CD4-positive, alpha-beta T cell treated with Interleukin-6 for 4 hours (primary cell): ENCODE measurements at regions not wholly inside any gene's neighbourhood (a gene's known extent, or its start where the extent isn't known, plus 50 kb on each side); places are given as distances from the start of the nearest gene placed in this dataset.

Experiments
- DNase-seq: peaks from one replicate; pipeline ENCODE4 v3.0.0-alpha.2; 2020; ENCODE audit warnings: mixed read lengths

DNA sequence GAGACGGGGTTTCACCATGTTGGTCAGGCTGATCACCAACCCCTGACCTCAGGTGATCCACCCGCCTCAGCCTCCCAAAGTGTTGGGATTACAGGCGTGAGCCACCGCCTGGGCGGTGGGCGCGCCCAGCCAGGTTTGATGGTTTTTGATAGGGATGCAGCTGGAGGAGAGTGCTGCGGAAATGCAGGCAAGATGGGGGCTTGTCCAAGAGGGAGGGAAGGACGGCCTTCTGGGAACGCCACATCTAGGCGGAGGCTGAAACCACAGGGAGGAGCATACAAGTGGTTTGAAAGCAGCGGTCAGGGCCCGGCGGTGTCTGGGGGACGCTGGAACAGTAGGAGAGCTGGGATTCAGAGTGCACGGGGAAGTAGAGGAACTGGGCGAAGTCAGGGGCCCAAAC lies 134.6 kb downstream of the VRK1 start:
- no peak for DNase-seq

DNA sequence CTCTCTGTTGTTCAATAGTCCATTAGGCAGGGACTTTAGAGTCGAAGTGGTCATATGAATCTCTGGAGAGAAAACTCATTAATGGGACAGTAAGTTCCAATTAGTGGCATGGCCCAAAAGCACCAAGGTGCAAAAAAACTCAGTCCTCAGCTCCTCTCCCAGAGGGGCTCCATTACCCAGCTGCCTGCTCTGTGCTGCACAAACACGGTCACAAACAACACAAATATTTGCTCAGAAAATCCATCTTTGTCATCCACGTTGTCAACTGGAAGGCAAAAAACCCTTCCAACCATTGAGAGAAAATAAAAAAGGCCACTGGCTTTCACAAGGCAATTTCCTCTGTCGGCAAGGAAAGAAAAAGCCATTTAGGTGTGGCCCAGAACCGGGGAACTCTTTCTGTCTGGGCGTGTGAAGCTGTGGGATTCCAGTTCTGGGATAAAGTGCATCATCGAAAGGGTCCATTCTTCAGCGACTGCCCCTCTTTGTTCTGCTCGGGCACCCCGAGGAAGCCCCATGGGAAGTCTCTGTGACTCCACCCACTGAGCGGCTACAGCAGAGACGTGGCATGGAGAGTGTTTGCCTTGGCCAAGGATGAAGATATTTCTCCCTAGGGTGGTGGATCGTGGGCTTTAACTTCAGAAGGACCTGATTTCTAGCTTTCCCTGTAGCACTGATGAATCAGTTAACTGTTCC lies 137.6 kb downstream of the VRK1 start:
- DNase-seq: no peak

DNA sequence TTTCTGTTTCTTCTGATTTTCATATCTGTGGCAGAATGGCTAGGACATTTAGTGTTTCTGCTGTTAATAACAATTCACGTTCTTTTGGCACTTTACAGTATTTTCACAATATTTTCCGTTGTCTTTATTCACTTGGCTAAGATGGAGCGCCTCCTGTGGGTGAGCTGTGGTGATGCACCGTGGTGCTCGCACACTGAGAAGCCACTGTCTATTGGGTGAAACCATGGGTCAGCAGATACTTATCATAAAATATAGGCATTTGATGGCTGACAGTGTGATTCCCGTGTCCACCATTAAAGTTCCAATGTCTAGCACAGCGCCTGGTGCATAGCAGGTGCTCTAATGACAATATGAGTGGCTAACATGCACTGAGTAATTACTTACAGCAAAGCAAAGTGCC lies 141.8 kb downstream of the VRK1 start:
- DNase-seq: no peak

DNA sequence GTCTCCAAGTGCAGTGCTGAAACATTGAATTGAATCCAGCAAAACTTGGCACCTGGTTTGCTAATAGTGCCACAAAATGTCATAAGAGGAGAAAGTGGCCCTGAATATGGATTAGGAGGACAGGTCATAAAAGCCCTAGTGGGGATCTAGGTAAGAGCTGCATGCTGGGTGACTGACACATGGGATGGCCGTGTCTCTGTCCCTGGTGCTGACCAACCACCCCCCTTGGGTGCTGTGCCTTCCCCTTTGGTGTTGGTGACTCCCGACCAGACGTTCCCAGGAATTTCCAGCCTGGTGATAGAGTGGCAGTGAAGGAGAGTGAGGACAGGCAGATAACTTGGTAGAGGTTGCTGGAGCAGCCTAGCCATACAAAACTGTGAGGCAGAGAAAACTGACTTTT lies 142.8 kb downstream of the VRK1 start:
- no peak for DNase-seq

DNA sequence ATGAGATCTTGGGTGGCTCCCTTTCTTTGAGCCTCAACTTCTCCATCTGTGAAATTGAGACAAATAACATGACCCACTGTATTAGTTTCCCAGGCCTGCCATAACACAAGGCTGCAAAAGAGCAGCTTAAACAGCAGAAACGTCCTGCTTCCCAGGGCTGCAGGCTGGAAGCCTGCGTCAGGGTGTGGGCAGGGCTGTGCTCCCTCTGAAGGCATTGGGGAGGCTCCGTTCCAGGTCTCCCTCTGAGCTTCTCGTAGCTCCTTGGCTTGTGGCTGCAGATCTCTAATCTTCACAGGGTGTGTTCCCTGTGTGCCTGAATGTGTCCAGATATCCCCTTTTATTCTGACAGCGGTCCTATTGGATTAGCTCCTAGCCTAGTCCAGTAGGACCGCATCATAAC lies 147.1 kb downstream of the VRK1 start:
- DNase-seq: no peak

DNA sequence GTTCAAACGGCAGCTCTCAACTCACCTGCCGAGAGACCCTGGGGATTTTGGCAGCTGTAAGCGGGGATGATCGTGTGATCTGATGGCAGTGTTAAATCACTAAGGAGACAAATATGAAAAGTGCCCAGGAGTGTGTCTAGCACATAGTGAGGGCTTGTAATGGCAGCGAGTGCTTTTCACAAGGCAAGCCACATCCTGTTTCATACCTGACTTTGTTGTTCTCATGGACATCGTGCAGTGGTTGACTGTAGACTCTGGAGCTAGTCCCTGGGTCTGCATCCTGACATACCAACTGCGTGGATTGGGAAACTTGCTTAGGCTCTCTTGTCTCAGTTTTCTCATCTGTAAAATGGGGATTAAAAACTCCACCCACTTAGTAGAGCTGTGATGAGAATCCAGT lies 148.5 kb downstream of the VRK1 start:
- DNase-seq: no peak

DNA sequence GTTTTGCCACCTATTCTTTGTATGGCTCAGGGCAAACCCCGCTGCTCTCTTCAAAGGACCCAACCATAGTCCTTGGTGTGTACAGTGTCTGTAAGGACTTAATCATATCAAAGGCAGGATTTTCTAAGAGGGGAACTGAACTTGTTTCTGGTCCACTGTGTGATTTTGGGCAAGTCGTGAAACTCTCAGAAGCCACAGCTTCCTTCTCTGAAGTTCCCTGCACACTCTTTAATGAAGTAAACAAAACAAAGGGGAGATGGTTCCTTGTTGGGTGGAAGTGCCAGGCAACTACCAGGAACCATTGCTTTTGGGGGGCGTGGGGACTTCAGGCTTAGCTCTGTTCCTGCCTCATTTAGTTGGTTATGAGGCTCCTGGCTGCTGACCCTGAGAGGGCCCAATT lies 152.4 kb downstream of the VRK1 start:
- DNase-seq: no peak

DNA sequence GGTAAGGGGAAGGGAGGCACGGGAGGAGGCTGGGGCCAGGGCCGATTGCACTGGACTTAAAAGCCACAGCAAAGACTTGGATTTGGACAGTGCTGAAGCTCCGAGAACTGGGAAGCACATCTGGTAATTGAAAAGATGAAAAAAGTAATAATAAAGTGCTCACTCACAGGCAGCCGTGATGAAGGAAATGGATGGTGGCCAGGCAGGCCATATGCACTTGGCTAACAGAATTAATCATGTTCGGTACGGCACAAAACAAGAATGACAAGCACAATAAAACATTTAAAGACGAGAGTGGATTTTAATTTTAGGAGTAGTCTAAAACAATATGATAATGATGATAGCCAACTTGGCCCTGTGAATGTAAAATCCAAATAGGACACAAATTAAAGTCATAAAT lies 154.3 kb downstream of the VRK1 start:
- DNase-seq: no peak

DNA sequence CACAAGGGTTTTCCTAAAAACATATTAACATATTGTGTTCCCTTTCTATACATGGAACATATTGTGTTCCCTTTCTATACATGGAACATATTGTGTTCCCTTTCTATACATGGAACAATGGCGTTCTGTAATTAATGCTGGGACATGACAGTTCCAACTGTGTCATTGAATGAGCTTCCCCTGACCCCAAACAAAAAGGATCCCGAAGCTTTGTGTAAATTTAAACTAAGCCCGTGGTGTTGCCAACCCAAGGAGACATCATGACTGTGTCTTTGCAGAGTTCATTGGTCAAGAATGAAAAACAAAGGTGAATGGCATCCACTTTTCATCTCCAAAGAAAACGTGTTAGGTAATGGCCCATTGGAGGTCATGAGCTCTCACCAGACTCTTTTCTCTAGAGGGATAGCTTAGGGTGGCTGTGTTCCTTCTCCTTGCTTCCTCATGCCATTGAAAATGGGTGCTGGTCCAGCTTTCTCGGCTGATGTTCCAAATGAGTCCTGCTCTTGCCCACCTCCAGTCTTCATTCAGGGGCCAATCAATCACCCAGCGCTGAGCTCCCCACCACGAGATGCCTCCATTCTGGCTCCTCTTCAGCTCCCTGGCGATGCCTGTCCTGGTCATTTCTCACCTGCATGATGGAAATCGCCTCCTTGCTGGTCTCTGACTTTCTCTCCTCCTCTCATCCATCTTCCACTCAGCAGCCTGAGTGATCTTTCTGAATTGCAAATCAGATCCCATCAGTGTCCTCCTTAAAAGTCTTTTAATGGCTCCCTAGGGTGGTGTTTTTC lies 156.1 kb downstream of the VRK1 start:
- no peak for DNase-seq

DNA sequence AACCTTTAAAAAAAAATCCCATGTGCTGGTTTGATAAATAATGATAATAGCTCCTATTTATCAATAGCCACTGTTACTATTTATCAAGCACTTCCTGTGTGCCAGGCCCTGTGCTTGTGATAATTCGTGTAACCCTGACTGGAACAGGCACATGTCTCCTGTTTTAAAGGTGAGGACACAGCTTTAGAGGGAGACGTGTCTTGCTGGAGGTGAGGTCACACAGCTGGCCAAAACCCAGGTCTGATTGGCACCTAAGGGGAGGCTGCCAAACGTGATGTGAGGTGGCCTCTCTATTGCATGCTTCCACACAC lies 156.6 kb downstream of the VRK1 start:
- no peak for DNase-seq

DNA sequence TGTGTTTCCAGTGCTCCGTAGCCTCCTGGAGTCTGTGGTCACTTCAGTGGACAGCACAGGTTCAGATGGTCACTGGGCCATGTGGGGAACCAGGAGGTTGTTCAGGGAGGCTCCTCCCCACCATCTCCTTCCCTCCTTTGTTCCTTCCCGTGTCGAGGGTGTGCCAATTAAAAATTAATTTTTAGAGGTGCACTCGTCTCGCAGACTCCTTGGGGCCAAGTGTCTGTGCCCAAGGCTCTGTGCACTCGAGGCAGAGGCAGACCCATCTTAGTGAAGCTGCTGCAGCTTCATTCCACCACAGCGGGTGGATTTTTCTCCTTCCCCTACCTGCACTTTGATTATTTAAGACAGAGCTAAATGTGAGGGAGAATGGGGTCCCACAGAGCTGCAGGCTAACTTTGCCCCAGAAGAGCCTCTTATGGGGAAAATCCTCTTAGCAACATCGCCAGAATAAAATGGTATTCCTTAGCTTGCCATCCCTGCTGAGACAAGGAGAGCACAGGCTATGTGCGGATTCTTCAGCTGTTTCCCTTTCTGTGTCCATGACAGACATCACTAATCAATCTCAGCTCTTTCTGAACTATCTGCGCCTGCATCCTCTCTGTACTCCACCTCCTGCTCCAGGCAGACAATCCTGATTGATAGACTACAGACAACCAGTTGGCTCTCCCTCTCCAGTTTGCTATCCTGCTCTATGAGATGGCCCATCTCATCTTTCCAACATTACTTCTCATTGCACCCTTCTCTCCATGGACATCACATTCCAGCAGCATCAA lies 159.5 kb downstream of the VRK1 start:
- no peak for DNase-seq

DNA sequence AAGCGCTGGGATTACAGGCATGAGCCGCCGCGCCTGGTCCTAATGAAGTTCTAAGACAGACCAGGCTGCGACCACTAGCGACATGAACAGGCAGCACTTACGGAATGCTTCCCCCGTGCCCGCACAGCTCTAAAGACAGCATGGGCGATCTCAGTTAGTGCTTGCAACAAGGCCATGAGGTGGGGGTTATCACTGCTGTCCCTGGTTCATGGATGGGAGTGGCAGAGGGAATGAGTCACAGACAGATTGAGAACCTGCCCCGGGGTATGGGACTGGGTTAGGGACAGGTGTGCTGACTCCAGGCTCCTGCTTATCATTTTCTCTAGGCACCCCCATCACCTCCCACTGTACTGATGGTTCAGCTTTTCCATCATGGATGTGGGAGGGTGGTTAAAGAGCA lies 160.9 kb downstream of the VRK1 start:
- DNase-seq: no peak

DNA sequence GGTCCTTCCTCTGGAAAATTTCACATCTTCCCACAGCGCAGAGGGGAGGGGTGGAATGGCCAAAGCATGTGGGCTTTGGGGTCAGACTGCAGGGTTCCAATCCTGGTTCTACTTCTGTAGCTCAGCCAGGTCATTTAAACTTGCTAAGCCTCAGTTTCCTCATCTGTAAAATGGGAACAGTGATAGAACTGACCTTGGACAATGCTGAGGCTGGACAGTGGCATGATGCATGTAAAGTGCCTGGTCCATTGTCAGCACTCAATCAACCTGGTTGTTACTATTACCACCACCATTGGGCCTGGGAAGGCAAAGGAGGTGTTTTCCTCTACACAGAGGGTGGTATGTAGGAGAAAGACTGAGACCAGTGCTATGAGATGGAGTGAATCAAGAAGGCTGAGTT lies 162.8 kb downstream of the VRK1 start:
- no peak for DNase-seq

DNA sequence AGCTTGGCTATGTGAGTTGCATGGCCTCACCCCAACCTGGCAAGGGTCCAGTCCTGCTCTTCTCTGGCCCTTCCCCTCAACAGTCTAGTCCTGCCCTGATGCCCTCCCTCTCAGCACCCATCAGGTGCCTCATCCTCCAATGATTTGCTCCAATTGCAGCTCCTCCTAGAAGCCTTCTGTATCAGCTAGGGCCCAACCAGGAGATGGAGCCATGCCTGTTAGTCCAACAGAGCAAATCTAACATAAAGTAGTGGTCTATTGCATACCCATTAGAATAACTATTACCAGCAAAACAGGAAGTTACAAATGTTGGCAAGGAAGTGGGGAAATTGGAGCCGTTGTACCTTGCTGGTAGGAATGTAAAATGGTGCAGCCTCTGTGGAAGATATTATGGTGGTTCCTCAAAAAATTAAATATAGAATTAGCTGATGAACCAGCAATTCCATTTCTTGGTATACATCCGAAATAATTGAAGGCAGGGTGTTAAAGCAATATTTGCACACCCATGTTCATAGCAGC lies 163.5 kb downstream of the VRK1 start:
- DNase-seq: no peak

DNA sequence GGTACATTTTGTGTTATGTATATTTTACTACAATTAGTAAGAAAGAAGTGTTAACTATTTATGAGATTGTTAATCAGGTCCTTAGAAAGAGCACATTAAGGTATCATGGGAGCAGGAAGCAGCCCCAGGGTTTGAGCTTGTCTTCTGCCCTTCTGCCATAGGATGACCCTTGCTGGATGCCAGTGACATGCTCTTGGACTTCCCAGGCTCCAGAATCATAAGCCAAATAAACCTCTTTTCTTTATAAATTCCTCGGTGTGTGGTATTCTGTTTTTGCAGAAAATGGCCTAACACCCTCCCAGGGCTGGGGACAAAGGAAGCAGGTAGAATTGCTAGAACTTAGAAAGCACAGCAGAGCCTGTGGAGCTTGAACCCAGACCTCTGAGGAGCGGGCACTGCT lies 164.7 kb downstream of the VRK1 start:
- DNase-seq: no peak

DNA sequence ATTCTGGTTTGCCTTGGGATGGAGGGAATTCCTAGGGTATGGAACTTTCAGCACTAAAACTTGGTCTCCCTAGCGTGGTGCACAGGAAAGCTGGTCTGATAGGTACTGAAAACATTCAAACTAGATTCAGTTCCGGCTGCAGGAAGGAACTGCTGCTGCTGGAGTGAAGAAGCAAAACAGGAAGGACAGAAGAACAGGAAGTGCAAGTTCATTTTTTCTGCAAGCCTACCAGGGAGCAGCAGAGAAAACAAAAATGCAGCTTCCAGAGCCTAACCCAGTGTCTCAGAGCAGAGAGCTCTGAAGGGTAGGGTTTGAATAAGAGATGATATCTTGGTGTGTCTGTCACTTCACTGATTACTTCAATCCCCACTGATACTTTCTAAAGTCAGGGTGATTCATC lies 165.2 kb downstream of the VRK1 start:
- peak; percentile 58 for DNase-seq

DNA sequence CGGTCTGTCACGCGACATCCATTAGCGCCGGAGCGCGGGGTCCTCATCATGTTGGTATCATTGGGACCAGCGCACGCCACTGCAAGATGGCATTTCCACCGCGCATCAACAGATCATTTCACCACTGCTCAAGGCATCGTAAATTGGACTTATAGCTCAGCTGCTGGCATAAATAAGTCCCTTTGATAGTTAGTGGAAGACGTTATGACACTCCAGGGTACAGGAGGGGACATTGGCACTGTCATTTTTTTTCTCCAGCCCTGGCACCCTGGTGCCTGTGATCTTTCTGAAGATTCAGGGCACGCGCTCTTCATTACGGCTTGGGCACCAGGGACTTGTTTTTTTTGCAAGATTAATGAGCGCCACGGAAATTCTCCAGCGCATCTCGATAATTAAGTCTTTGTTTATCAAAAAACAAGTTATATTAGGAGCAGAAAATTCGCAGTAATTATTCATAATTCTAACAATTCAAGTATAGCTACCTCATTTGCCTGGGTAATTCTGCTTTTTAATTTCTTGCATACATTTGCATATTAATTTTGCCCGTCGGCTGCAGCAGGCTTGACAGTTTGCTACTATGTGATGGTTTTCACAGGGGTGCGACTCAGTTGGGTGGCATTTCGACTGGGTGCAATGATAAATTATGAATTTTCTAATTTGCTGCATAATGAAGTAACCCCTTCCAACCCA lies 167.7 kb downstream of the VRK1 start:
- DNase-seq: no peak

DNA sequence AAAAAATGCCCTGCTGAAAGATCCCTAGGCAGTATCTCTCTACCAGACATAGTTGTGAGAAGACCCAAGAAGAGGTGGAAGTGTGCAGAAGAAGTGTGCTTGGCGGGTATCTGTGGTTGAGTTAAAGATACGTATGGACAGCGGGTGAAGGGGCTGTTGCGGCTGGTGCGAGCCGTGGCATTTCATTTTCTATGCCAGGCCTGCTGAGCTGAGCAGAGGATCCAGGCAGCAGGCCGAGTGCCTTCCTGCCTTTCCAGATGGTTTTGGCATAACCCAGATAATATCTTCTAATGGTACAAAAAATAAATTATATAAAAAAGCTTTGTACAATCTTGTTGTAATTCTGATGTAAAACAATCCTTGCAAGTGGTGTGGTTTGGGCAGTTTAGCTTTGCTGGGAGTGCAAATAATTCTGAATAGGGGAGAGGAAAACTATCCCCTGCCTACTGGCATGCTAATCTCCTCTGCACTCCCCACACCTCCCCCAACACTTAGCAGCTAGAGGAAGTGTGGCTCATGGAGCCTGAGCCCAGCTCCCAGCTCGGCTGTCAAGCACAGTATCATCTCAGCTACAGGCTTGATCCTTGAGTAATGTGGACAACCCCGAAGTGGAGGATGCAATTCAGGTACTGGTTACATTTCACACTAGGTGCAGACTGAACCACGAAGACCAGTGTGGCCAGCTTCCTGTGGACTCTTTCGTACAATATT lies 168.9 kb downstream of the VRK1 start:
- DNase-seq: no peak

DNA sequence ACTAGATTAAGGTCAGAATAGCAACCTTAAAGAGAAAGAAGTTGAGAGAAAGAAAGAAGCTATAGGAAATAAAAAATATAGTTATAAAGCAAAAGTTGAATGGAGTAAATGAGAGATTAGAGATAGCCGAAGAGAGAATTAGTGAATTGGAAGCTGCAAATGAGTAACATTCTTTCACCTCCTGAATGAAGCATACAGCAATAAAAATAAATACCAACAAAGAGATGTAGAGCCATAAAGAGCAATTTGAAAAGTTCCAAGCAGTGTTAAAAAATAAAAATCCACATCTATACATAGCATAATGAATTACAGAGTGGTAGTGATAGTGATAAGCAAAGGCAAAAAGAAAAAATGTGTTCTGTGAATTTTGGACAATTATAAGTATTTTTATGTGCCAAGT lies 177.9 kb downstream of the VRK1 start:
- DNase-seq: no peak

DNA sequence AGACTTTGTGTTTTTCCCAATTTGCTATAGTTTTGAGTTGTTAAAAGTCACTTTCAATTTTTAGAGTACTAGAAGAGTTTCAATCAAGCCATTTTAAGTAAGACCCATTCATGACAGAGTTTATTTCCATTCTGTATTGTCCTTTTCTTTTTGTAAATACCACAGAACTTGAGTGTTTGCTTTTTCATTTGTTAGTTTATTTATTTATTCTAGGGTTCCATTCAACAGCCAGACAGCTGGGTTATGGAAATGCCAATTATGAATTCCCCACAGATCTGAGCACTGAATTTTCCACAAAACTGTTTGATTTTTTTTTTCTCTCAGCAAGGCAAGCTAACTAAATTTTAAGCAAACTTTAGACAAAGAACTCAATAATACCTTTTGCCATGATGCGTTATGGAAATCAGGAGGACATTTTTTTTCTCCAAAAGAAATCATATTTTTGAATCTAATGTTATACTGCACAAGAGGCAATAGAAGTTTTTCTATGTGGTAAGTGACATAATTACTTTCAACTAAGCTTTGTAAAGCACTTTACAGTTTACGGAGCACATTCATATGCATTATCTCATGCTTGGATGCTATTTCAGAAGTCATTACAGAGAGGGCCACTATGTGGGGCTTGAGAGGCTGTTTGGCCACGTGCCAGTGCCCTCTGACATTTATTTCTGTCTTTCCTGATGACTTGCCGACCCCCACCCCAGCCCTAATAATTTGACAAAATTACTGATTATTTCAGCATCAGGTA lies 181.5 kb downstream of the VRK1 start:
- no peak for DNase-seq

DNA sequence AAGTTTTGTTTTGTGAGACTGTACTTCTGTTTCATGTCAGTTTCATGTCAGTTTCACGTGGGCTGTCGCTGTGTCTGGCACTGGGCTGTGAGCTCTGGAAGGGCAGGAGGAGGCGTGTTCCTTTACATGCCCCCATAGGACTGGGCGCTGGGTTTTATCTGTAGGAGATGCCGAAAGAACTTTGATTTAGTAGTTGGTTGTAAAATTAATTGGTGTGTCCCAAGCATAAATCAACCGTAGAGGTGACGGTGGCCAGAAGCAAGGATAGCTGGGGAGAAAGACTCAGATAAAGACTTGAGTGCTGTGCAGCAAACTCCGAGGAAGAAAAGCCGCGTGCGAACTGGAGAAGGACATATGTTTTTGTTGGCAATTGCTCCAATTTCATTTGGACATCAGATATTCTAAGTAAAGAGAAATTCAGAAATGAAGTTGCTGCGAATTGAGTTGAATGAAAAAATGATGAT lies 182.5 kb downstream of the VRK1 start:
- no peak for DNase-seq

DNA sequence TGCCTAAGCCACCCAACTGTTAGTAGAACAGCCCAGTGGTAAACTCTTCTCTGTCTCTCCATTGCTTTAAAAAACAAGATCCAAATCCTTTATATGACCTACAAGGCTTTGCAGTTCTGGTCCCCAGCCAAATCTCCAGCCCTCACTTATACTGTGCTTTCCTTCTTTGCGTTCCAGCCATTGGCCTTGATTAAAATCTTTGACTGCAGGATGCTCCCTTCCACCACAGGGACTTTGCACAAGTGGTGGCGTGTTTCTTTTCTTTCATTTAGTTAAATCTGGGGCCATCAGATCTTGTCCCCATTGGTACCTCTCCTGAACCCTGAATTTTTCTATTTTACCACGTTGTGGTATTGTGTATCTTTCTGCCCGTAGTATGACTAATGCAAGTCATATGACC lies 183.7 kb downstream of the VRK1 start:
- DNase-seq: no peak
